CD4-positive, alpha-beta T cell treated with Interleukin-17A for 1 hour (primary cell): ENCODE measurements at regions not wholly inside any gene's neighbourhood (a gene's known extent, or its start where the extent isn't known, plus 50 kb on each side); places are given as distances from the start of the nearest gene placed in this dataset.

Source experiments
- DNase-seq: peaks from one replicate; pipeline ENCODE4 v3.0.0-alpha.2; 2020

DNA sequence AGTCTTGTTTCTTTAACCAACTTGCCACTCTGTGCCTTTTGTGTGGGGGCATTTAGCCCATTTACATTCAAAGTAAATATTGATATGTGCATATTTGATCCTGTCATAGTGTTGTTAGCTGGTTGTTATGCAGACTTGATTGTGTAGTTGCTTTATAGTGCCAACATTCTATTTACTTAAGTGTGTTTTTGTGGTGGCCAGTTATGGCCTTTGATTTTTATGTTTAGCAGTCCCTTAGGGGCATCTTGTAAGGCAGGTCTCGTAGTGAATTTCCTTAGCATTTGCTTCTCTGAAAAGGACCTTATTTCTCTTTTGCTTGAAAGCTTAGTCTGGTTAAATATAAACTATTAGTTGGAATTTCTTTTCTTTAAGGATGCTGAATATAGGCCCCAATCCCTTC is 282.8 kb upstream of the NECTIN3 start:
- no peak for DNase-seq

- no peak for DNase-seq
These were observed 282.3 kb upstream of the NECTIN3 start for GRCh38 chr3:110789315-110789714.

DNA sequence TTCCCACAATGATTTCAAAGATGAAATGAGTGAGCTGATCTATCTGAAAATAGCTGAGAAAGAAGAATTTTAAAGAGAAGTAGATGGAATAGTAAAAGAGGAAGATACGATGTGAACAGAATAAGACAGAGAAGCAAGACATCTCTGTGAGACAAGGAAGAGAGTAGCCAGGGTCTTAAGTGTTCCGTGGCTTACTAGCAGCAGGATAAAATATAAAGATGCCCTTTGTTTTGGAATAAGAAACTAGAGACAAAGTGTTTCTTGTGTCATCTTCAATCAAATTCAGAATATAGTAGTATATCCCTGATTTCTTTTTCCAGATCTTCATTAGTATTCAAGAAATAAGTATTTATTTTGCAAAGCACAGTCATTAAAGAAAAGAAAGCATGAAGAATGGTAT is 281.0 kb upstream of the NECTIN3 start:
- DNase-seq, result no peak

GRCh38 chr3:110791995-110792686 is 279.5 kb upstream of the NECTIN3 start:
- DNase-seq, result no peak

DNA sequence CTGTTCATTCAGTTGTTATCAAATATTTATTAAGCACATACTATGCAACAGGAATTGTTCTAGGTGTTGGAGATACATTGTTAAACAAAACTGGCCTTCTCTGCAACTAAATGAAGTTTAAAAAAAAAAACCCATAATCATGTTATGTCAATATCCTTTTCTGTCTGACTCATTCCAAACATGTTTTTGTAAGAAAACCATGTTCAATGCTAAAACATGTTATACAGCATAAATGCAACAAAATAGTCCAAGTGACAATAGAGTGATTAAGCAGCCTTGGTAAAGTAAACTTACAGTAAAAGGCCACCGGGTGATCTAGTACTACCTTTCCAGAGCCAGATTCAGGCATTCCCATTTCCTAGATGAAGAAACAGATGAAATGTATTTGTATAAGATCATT is 278.0 kb upstream of the NECTIN3 start:
- no peak for DNase-seq

DNA sequence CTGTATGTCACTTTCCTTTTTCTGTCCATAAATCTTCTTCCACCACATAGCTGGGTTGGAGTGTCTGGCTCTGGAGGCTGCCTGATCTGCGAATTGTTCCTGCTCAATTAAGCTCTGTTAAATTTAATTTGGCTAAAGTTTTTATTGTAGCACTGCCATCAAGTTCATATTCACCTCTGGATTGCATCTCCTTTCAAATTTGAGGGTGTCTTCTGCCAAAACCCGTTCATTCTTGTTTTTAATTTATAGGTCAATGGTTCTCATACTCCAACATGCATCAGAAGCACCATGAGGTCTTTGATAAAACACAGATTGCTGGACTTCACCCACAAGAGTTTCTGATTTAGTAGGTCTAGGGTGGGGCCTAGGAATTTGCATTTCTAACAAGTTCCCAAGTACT is 276.5 kb upstream of the NECTIN3 start:
- no peak for DNase-seq

DNA sequence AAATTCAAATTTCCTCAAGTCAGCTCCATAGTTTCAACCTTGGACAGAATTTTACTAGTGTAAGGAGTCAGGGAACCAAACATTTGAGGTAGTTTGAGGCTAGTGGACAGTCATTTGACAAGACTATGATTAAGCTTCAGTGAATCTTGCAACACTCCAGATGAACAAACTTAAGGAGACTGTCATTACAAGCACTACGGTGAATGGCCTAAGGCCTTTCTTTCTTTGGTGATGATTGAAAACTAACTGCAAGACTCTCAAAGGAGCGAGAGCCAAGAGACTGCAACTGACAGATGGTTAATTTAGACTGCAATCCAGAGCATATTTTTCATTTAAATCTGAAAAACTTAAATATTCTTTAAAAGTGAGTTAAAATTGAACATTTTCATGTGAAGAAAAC is 272.3 kb upstream of the NECTIN3 start:
- DNase-seq, result no peak

- no peak for DNase-seq
These were observed 266.8 kb upstream of the NECTIN3 start for GRCh38 chr3:110804856-110805255.

GRCh38 chr3:110806924-110807323 is 264.7 kb upstream of the NECTIN3 start:
- no peak for DNase-seq

- DNase-seq, result no peak
These were observed 263.0 kb upstream of the NECTIN3 start for GRCh38 chr3:110808630-110809029.

DNA sequence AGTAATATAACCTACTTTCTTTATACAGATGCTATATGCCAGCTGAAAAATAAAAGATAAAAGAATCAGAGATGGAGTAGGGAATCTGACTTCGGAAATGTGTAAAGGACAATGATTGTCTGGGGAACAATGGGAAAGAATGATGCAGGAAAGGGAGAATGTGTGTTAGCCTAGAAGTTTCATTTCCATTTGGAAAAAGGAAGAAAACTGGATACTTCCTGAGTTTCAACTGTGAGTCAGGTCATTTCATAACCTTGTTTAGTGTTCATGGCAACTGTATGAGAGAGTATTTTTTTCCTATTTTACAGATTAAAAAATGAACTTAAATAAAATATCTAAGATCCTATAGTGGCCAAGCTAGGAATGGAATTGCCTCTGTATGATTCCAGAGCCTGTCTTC is 261.3 kb upstream of the NECTIN3 start:
- DNase-seq, result no peak

DNA sequence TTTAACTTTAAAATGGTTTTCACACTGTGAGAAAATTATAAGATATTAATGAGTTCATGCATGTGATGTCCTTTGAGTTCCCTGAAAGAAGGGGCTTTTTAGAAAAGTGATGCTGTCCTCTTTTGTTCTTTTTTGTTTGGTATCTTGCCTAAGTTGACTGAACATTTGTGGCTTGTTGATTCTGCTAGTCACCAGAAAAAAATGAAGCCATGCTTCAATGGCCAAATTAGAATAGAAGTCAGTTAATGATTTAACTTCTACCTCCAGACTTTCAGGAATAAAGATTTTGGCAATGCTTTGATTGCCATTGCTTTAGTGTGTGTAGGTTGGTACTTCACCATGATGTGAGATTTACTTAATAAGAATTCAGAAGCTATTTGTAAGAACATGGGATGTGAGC is 260.6 kb upstream of the NECTIN3 start:
- no peak for DNase-seq

DNA sequence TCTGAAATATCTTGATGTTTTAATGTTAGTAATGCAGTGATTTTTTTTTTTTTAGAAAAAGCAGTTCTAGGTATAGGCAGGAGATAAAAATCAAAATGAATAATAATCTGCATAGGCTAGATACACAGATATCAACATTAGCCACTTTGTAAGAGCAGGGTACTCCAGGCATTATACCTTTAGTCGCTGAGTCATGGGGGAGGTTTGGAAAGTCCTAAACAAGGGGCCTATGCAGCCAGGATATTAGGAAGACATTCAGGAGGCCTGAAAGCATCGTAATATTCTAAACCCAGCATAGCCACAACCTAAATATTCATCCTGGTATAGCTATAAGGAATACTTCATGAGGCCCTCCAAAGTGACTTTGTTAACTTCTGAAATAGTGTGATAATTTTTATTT is 258.1 kb upstream of the NECTIN3 start:
- DNase-seq, result no peak

DNA sequence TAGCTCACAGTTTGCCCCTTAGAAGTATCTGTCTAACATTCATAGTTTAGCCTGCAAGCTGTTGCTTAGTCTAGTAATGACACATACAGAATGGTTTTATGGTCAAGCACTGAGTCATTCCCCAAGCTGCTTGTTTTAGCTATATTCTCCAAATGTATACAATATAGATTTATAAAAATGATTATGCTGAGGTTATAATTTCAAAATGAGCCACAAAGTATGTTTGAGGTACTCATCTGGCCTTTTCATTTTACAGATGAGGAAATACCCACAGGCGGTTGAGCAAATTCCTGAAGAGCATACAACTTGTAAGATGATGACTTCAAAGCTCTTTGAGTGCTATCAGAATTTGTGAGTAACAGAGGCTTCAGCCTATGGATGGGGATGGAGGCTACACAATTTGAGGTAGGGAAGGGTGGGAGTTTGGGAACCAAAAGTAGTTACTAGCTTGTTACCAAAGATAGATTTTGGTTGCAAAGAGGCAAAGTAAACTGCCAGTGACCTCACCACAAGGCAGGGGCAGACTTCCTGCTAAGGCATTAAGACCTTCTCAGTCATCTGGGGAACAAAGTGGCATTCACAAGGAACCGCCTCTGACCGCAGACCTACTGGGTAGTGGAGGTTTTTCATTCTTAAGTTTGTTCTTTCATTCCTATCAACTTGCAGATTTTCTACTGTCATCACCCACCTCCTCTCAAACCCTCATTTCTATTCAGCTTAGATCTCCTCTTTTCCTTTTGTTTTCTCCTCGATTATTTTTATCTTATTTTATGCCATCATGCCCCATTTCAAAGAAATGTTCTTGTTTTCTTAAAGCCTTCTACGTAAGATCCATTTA is 257.2 kb upstream of the NECTIN3 start:
- DNase-seq, result peak; percentile 29

- no peak for DNase-seq
These were observed 256.5 kb upstream of the NECTIN3 start for GRCh38 chr3:110815008-110815583.

- no peak for DNase-seq
These were observed 255.6 kb upstream of the NECTIN3 start for GRCh38 chr3:110816008-110816407.

DNA sequence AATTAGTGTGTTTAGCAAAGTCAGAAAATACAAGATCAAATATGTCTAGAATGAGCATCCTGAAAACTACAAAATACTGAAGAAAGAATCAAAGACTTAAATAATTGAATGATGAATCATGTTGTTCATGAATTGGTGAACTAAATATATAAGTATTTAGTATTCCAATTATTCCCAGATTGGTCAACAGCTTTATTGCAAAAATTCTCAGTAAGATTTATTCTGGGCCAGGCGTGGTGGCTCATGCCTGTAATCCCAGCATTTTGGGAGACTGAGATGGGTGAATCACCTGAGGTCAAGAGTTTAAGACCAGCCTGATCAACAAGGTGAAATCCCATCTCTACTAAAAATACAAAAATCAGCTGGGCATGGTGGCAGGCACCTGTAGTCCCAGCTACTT is 250.0 kb upstream of the NECTIN3 start:
- DNase-seq, result no peak

DNA sequence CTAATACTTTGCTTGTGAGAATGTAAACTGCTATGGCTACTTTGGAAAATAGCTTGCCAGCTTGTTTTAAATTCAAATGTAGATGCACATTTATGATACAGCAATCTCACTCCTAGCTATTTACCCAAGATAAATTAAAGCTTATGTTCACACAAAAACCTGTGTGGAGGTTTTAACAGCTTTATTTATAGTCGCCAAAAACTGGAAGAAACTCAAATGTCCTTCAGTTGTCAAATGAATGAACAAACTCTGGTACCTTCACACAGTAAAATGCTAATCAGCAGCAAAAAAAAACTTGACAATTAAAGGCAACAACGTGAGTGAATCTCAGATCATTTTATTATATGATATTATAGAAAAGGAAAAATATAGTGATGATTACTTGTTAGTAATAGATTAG is 248.6 kb upstream of the NECTIN3 start:
- DNase-seq, result no peak

DNA sequence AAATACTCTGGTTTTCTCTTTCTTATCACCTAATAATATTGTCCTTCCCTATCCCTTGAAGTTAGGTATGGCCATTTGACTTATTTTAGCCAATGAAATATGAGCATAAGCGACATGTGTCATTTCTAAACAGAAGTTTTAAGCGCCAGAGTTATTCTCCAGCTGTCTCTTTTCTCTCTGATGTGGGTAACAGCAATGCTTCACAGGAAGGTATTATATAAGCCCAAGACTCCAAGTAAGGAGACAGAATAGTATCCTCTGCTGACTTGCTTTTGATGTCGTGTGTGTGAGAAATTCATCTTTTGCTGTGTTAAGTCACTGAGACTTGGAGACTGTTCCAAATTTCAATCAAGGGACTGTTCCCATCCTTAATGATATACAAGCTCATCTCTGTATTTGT is 224.6 kb upstream of the NECTIN3 start:
- DNase-seq, result no peak

GRCh38 chr3:110849064-110849463 is 222.6 kb upstream of the NECTIN3 start:
- no peak for DNase-seq

DNA sequence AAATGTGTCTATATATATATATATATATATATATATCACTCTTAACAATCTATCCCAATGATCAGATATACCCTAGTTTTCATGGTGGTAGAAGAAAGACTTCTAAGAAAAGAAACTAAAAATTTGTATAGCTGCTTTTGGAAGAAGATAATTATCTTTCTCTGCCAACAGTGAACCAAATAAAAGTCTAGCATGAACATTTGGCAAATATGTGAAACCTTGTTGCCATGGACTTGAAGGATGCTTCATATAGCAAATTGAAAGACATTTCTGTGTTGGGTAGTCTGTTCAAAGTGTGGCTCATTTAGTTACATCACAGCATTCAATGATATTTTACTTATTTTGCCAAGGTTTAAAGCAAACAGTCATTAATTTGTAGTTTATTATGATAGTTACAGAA is 219.9 kb upstream of the NECTIN3 start:
- no peak for DNase-seq

GRCh38 chr3:110855207-110855606 is 216.4 kb upstream of the NECTIN3 start:
- no peak for DNase-seq

DNA sequence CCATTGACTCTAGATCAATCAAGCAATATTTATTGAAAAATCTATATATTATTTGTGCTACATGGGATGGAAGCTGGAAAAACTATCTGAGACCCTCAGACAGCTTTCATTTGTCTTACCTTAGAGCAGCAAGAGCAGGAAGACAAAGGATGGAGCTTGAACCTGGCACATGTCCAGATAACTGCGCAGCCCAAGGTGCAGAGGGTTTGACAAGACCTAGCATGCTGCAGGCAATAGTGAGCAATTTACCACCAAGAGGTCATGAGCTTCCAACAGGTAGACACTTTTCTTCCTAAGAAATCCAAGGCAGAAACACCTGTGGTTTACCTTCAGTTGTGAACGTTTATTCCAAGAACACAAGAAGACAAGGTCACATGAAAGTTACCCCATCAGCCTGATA is 214.7 kb upstream of the NECTIN3 start:
- DNase-seq, result no peak

GRCh38 chr3:110858549-110858948 is 213.1 kb upstream of the NECTIN3 start:
- DNase-seq, result no peak
